ENCODE measurements at regions not wholly inside any gene's neighbourhood (a gene's known extent, or its start where the extent isn't known, plus 50 kb on each side); places are given as distances from the start of the nearest gene placed in this dataset.

DNA sequence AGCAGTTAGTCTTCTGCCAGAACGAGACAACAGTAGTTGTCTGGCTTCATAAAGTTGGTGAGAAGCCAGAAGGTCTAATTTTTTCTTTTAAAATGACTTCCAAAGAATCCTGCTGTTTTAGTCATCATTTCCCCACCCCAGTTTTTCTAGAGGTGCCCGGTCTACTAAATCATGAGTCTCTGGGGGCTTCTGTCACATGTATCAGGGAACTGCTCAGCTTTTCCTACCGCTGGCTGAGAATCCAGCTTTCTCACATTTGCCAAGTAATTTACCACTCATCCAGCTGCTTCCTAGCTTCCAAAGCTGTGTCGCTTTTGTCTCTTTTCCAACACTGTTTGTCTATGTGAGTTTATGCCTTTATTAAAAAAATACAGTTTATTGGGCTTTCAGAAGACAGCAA lies 183.3 kb downstream of the NSUN3 start (continued):
- TF ChIP-seq BRCA1 (IDR thresholded peaks at IDR 0.05; ENCODE audit: low read depth, low read length), result no peak
- no peak for TF ChIP-seq CBX8 (IDR thresholded peaks at IDR 0.05; ENCODE audit: borderline replicate concordance, low read depth, low read length)
- no peak for TF ChIP-seq JUN (IDR thresholded peaks at IDR 0.05; ENCODE audit: low read depth, low read length)
- TF ChIP-seq SIX5 (IDR thresholded peaks at IDR 0.05; ENCODE audit: low read depth, low read length), result no peak
- TF ChIP-seq YY1 (IDR thresholded peaks at IDR 0.05; ENCODE audit: low read depth, low read length), result no peak
- no peak for TF ChIP-seq FOSL1 (IDR thresholded peaks at IDR 0.05; ENCODE audit: insufficient read depth, low read depth, low read length)

Data from H1 (cell line).